HEK293 (cell line): ENCODE measurements at regions not wholly inside any gene's neighbourhood (a gene's known extent, or its start where the extent isn't known, plus 50 kb on each side); places are given as distances from the start of the nearest gene placed in this dataset.

ENCODE experiments used
- CTCF ChIA-PET: fragments of 350-600 bp; formaldehyde crosslinking; extraction: SDS; loops from one replicate; lab custom pipeline; 2021; ENCODE audit warnings: antibody characterized with exemption; lab: Yijun Ruan, JAX
- POLR2A ChIA-PET: fragments of 300-600 bp; formaldehyde crosslinking; extraction: SDS; loops from one replicate; lab custom pipeline; 2020; ENCODE audit warnings: antibody characterized with exemption, inconsistent platforms; lab: Yijun Ruan, JAX
- H3K27ac ChIP-seq: fragments of 200-500 bp; sonication (Bioruptor generic); 2 replicates; pipeline ENCODE4 v1.5.1; 2014; ENCODE audit warnings: low read depth, low read length, control low read depth, inconsistent platforms; ENCODE audit errors: extremely low read depth
- H3K36me3 ChIP-seq, 2 experiments: fragments of 200-500 bp in 1 of 2; sonication (Bioruptor generic) in 1 of 2; 1 replicate in 1 of 2; 2 replicates in 1 of 2; pipeline ENCODE4 v1.5.1; 2014 to 2017; ENCODE audit warnings: inconsistent platforms in 2 of 2, low read length in 2 of 2; ENCODE audit not compliant: control insufficient read depth in 2 of 2, insufficient read depth in 1 of 2
- H3K4me1 ChIP-seq: fragments of 200-500 bp; sonication (Bioruptor generic); 2 replicates; pipeline ENCODE4 v1.5.1; 2014; ENCODE audit warnings: mild to moderate bottlenecking, low read length, inconsistent platforms; ENCODE audit not compliant: control insufficient read depth, insufficient read depth
- H3K4me3 ChIP-seq: 2 replicates; pipeline ENCODE4 v1.5.1; 2011; ENCODE audit warnings: low read depth, mild to moderate bottlenecking, control low read depth, low read length, moderate library complexity
- H3K9me3 ChIP-seq: fragments of 200-500 bp; sonication (Bioruptor generic); 2 replicates; pipeline ENCODE4 v1.5.1; 2014; ENCODE audit warnings: low read depth, low read length, inconsistent platforms; ENCODE audit not compliant: control insufficient read depth, insufficient read depth
- KLF7 ChIP-seq: fragments of 450-650 bp; formaldehyde crosslinking; IDR thresholded peaks from 2 replicates; pipeline ENCODE4 v1.5.1; 2016; ENCODE audit warnings: missing biosample characterization, missing genetic modification characterization, borderline replicate concordance
- KLF9 ChIP-seq: fragments of 450-650 bp; formaldehyde crosslinking; IDR thresholded peaks from 2 replicates; pipeline ENCODE4 v1.5.1; 2016; ENCODE audit warnings: missing biosample characterization, missing genetic modification characterization, low read depth
- SP7 ChIP-seq: fragments of 450-650 bp; formaldehyde crosslinking; IDR thresholded peaks from 2 replicates; pipeline ENCODE4 v1.5.1; 2016; ENCODE audit warnings: missing biosample characterization, missing genetic modification characterization
- TRIM28 ChIP-seq: IDR thresholded peaks from 2 replicates; pipeline ENCODE4 v1.6.1; 2011; ENCODE audit warnings: low read length, control low read depth, borderline replicate concordance
- ZBTB1 ChIP-seq: fragments of 450-650 bp; formaldehyde crosslinking; IDR thresholded peaks from 2 replicates; pipeline ENCODE4 v1.5.1; 2016; ENCODE audit warnings: missing biosample characterization, missing genetic modification characterization
- ZNF174 ChIP-seq: fragments of 450-650 bp; formaldehyde crosslinking; IDR thresholded peaks from 2 replicates; pipeline ENCODE4 v1.5.0; 2017; ENCODE audit warnings: missing biosample characterization, mild to moderate bottlenecking, missing genetic modification characterization
- ZNF184 ChIP-seq: fragments of 450-650 bp; IDR thresholded peaks from 2 replicates; pipeline ENCODE4 v1.5.1; 2018; ENCODE audit warnings: missing biosample characterization, mild to moderate bottlenecking, missing genetic modification characterization
- ZNF266 ChIP-seq: fragments of 450-650 bp; formaldehyde crosslinking; IDR thresholded peaks from 2 replicates; pipeline ENCODE4 v1.5.1; 2016; ENCODE audit warnings: missing biosample characterization, missing genetic modification characterization, low read depth
- ZNF311 ChIP-seq: fragments of 450-650 bp; formaldehyde crosslinking; IDR thresholded peaks from 2 replicates; pipeline ENCODE4 v1.5.1; 2017; ENCODE audit warnings: missing biosample characterization, missing genetic modification characterization, borderline replicate concordance
- ZNF354C ChIP-seq: fragments of 450-650 bp; formaldehyde crosslinking; IDR thresholded peaks from 2 replicates; pipeline ENCODE4 v1.5.1; 2016; ENCODE audit warnings: missing biosample characterization, missing genetic modification characterization, low read depth, borderline replicate concordance
- ZNF394 ChIP-seq: fragments of 450-650 bp; formaldehyde crosslinking; IDR thresholded peaks from 2 replicates; pipeline ENCODE4 v1.5.1; 2016; ENCODE audit warnings: missing biosample characterization, missing genetic modification characterization, mild to moderate bottlenecking, moderate library complexity, borderline replicate concordance
- ZNF510 ChIP-seq: fragments of 450-650 bp; formaldehyde crosslinking; IDR thresholded peaks from 2 replicates; pipeline ENCODE4 v1.5.1; 2018; ENCODE audit warnings: mild to moderate bottlenecking, missing genetic modification characterization, missing biosample characterization; ENCODE audit not compliant: insufficient replicate concordance
- ZNF585B ChIP-seq: fragments of 450-650 bp; formaldehyde crosslinking; IDR thresholded peaks from 2 replicates; pipeline ENCODE4 v1.5.1; 2016; ENCODE audit warnings: missing biosample characterization, missing genetic modification characterization
- ZNF600 ChIP-seq: fragments of 450-650 bp; formaldehyde crosslinking; IDR thresholded peaks from 2 replicates; pipeline ENCODE4 v1.5.1; 2016; ENCODE audit warnings: missing biosample characterization, missing genetic modification characterization
- TF ChIP-seq, protein P1 (sequence below): fragments of 450-650 bp; formaldehyde crosslinking; IDR thresholded peaks from 2 replicates; pipeline ENCODE4 v1.5.1; 2016; ENCODE audit warnings: missing biosample characterization, missing genetic modification characterization, borderline replicate concordance
- TF ChIP-seq, protein P2 (sequence below): fragments of 450-650 bp; formaldehyde crosslinking; IDR thresholded peaks from 2 replicates; pipeline ENCODE4 v1.5.1; 2016; ENCODE audit warnings: missing biosample characterization, missing genetic modification characterization
- TF ChIP-seq, protein P3 (sequence below): fragments of 450-650 bp; IDR thresholded peaks from 2 replicates; pipeline ENCODE4 v1.5.1; 2018; ENCODE audit warnings: missing biosample characterization, missing genetic modification characterization
- TF ChIP-seq, protein P4 (sequence below): fragments of 450-650 bp; formaldehyde crosslinking; IDR thresholded peaks from 2 replicates; pipeline ENCODE4 v1.5.1; 2016; ENCODE audit warnings: missing biosample characterization, missing genetic modification characterization
- TF ChIP-seq, protein P5 (sequence below): fragments of 450-650 bp; formaldehyde crosslinking; IDR thresholded peaks from 2 replicates; pipeline ENCODE4 v1.5.1; 2016; ENCODE audit warnings: missing biosample characterization, missing genetic modification characterization
- TF ChIP-seq, protein P6 (sequence below): fragments of 450-650 bp; formaldehyde crosslinking; IDR thresholded peaks from 2 replicates; pipeline ENCODE4 v1.5.1; 2016; ENCODE audit warnings: missing biosample characterization, missing genetic modification characterization

DNA sequence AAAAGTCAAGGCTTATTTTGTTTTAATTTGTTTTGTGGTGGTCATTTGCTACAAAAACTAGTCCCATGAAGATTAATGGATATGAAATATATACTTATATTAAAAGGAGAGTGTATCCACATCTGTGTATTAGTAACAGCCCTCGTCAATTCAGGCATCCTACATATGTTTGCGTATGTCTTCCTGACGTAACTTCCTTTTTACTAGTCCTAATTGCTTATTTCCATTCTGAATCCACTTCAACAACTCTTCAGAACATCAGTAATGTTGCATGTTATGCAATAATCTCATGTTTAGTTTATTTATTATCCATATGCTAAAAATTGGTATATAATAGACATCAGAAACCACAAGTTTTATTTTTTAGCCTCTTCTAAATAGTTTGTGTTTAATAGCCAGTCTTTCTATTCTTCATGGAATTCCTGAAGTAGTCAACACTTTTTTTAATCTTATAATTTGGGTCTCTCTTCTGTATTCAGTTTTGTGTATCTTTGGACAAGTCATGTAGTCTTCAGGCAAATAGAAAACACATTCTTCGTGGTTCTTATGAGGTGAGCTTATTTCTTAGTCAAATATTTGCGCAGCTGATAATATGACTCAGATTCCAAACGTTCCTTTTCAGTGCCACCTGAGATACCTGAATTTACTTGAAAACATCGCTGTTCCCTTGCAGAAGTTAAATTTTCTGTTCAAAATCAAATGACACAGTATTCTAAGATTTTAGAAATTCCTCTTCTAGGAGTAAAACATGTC lies 268.6 kb downstream of the CCDC59 start (continued):
- TF ChIP-seq KLF9 (tag by site-specific recombination) = no peak
- TF ChIP-seq, protein P1, sequence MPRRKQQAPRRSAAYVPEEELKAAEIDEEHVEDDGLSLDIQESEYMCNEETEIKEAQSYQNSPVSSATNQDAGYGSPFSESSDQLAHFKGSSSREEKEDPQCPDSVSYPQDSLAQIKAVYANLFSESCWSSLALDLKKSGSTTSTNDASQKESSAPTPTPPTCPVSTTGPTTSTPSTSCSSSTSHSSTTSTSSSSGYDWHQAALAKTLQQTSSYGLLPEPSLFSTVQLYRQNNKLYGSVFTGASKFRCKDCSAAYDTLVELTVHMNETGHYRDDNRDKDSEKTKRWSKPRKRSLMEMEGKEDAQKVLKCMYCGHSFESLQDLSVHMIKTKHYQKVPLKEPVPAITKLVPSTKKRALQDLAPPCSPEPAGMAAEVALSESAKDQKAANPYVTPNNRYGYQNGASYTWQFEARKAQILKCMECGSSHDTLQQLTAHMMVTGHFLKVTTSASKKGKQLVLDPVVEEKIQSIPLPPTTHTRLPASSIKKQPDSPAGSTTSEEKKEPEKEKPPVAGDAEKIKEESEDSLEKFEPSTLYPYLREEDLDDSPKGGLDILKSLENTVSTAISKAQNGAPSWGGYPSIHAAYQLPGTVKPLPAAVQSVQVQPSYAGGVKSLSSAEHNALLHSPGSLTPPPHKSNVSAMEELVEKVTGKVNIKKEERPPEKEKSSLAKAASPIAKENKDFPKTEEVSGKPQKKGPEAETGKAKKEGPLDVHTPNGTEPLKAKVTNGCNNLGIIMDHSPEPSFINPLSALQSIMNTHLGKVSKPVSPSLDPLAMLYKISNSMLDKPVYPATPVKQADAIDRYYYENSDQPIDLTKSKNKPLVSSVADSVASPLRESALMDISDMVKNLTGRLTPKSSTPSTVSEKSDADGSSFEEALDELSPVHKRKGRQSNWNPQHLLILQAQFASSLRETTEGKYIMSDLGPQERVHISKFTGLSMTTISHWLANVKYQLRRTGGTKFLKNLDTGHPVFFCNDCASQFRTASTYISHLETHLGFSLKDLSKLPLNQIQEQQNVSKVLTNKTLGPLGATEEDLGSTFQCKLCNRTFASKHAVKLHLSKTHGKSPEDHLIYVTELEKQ (tag by site-specific recombination) = no peak
- TF ChIP-seq ZNF394 (tag by site-specific recombination) = no peak
- no peak for TF ChIP-seq ZNF585B (tag by site-specific recombination)
- TF ChIP-seq, protein P2, sequence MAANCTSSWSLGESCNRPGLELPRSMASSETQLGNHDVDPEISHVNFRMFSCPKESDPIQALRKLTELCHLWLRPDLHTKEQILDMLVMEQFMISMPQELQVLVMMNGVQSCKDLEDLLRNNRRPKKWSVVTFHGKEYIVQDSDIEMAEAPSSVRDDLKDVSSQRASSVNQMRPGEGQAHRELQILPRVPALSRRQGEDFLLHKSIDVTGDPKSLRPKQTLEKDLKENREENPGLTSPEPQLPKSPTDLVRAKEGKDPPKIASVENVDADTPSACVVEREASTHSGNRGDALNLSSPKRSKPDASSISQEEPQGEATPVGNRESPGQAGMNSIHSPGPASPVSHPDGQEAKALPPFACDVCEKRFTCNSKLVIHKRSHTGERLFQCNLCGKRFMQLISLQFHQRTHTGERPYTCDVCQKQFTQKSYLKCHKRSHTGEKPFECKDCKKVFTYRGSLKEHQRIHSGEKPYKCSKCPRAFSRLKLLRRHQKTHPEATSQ = no peak

DNA sequence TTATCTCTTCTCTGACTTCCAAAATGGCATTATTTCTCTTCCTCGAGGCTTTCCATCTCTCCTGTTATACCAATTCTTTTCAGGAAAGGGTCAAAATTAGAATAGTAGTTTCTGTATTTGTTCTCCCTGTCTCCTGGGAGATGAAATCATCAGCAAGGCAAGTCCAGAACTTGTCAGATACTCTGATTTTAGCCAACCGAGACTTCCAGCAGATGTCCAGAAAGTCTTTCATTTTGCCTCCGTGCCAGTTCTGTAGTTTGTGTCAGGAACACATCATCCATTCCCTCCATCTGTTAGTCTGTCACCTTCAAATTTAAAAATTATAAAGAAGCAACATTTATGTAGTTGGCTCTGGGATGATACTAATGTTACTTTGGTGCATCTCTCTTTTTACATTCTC lies 275.7 kb downstream of the CCDC59 start:
- ChIA-PET CTCF (no interaction called here), POLR2A (no interaction called here)
- Histone ChIP-seq H3K36me3 (no peaks in the 10 kb centered on the region), H3K4me3 (no peak overlapping the region), H3K9me3 (no peaks in the 10 kb centered on the region)
- TF ChIP-seq, protein P3, sequence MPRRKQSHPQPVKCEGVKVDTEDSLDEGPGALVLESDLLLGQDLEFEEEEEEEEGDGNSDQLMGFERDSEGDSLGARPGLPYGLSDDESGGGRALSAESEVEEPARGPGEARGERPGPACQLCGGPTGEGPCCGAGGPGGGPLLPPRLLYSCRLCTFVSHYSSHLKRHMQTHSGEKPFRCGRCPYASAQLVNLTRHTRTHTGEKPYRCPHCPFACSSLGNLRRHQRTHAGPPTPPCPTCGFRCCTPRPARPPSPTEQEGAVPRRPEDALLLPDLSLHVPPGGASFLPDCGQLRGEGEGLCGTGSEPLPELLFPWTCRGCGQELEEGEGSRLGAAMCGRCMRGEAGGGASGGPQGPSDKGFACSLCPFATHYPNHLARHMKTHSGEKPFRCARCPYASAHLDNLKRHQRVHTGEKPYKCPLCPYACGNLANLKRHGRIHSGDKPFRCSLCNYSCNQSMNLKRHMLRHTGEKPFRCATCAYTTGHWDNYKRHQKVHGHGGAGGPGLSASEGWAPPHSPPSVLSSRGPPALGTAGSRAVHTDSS = no peak
- TF ChIP-seq, all 188 proteins: peak for 0
- H3K4me1 ChIP-seq = no peaks in the 10 kb centered on the region
- H3K27ac ChIP-seq = no peak overlapping the region

DNA sequence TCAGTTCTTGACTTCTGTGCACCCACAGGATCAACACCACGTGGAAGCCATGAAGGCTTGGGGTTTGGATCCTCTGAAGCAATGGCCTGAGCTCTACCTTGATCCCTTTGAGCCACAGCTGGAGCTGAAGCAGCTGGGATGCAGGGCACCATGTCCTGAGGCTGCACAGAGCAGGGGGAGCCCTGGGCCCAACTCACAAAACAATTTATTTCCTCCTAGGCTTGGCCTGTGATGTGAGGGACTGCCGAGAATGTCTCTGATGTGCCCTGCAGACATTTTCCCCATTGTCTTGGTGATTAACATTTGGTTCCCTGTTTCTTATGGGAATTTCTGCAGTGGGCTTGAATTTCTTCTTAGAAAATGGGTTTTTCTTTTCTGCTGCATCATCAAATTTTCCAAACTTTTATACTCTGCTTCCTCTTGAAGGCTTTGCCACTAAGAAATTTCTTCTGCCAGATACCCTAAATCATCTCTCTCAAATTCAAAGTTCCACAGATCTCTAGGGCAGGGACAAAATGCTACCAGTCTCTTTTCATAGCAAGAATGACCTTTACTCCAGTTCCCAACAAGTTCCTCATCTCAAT lies 288.2 kb downstream of the CCDC59 start:
- ChIA-PET POLR2A (no interaction called here), CTCF (no interaction called here)
- H3K4me1 ChIP-seq = no peaks in the 10 kb centered on the region
- H3K36me3 ChIP-seq = no peaks in the 10 kb centered on the region
- H3K27ac ChIP-seq = no peak overlapping the region
- H3K9me3 ChIP-seq = no peaks in the 10 kb centered on the region
- H3K4me3 ChIP-seq = no peak overlapping the region
- no peak for TF ChIP-seq ZNF174
- TF ChIP-seq, protein P4, sequence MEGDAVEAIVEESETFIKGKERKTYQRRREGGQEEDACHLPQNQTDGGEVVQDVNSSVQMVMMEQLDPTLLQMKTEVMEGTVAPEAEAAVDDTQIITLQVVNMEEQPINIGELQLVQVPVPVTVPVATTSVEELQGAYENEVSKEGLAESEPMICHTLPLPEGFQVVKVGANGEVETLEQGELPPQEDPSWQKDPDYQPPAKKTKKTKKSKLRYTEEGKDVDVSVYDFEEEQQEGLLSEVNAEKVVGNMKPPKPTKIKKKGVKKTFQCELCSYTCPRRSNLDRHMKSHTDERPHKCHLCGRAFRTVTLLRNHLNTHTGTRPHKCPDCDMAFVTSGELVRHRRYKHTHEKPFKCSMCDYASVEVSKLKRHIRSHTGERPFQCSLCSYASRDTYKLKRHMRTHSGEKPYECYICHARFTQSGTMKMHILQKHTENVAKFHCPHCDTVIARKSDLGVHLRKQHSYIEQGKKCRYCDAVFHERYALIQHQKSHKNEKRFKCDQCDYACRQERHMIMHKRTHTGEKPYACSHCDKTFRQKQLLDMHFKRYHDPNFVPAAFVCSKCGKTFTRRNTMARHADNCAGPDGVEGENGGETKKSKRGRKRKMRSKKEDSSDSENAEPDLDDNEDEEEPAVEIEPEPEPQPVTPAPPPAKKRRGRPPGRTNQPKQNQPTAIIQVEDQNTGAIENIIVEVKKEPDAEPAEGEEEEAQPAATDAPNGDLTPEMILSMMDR (tag by site-specific recombination) = no peak
- no peak for TF ChIP-seq ZBTB1
- no peak for TF ChIP-seq ZNF266 (tag by site-specific recombination)
- TF ChIP-seq ZNF311 (tag by site-specific recombination) = no peak
- TF ChIP-seq ZNF600 (tag by site-specific recombination) = no peak
- TF ChIP-seq KLF7 (tag by site-specific recombination) = no peak
- TF ChIP-seq, protein P5, sequence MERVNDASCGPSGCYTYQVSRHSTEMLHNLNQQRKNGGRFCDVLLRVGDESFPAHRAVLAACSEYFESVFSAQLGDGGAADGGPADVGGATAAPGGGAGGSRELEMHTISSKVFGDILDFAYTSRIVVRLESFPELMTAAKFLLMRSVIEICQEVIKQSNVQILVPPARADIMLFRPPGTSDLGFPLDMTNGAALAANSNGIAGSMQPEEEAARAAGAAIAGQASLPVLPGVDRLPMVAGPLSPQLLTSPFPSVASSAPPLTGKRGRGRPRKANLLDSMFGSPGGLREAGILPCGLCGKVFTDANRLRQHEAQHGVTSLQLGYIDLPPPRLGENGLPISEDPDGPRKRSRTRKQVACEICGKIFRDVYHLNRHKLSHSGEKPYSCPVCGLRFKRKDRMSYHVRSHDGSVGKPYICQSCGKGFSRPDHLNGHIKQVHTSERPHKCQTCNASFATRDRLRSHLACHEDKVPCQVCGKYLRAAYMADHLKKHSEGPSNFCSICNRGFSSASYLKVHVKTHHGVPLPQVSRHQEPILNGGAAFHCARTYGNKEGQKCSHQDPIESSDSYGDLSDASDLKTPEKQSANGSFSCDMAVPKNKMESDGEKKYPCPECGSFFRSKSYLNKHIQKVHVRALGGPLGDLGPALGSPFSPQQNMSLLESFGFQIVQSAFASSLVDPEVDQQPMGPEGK (tag by site-specific recombination) = no peak
- TF ChIP-seq, protein P6, sequence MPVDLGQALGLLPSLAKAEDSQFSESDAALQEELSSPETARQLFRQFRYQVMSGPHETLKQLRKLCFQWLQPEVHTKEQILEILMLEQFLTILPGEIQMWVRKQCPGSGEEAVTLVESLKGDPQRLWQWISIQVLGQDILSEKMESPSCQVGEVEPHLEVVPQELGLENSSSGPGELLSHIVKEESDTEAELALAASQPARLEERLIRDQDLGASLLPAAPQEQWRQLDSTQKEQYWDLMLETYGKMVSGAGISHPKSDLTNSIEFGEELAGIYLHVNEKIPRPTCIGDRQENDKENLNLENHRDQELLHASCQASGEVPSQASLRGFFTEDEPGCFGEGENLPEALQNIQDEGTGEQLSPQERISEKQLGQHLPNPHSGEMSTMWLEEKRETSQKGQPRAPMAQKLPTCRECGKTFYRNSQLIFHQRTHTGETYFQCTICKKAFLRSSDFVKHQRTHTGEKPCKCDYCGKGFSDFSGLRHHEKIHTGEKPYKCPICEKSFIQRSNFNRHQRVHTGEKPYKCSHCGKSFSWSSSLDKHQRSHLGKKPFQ (tag by site-specific recombination) = no peak
- no peak for TF ChIP-seq TRIM28
- no peak for TF ChIP-seq SP7 (tag by site-specific recombination)
- TF ChIP-seq ZNF354C (tag by site-specific recombination) = no peak
- no peak for TF ChIP-seq ZNF510 (tag by site-specific recombination)
- no peak for TF ChIP-seq ZNF184 (tag by site-specific recombination)
